ENCODE measurements at regions not wholly inside any gene's neighbourhood (a gene's known extent, or its start where the extent isn't known, plus 50 kb on each side); places are given as distances from the start of the nearest gene placed in this dataset.

DNA sequence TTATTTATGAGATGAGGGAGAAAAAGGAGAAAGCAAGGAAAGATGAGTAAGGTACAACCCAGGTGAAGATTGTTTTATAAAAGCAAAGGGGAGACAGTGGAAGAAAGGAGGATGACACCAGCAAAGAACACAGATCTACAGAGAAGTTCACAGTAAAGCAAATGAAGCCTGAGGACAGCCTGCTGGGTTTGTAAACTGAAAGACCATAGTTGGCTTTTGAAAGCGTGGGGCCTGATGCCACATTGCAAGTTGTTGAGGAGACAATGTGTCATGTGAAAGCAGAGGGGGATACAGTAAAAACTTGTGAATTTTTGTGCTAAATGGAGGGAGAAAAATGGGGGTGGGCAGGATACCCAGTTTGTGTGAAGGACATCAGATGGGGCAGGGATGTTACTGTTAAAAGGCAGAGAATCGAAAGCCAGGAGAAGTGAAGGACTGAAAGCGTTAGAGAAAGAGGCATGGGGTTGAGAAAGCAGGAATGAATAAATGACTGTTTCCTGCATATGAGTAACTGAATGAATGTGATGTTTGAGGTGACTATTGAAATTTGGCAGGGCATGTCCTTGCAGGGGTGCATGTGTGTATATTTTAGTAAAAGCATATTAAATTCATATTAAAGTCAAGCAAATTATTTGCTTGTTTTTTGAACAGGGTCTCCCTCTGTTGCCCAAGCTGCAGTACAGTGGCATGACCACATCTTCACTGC lies 69.6 kb downstream of the SPRY1 start:
- TF ChIP-seq, protein P1, sequence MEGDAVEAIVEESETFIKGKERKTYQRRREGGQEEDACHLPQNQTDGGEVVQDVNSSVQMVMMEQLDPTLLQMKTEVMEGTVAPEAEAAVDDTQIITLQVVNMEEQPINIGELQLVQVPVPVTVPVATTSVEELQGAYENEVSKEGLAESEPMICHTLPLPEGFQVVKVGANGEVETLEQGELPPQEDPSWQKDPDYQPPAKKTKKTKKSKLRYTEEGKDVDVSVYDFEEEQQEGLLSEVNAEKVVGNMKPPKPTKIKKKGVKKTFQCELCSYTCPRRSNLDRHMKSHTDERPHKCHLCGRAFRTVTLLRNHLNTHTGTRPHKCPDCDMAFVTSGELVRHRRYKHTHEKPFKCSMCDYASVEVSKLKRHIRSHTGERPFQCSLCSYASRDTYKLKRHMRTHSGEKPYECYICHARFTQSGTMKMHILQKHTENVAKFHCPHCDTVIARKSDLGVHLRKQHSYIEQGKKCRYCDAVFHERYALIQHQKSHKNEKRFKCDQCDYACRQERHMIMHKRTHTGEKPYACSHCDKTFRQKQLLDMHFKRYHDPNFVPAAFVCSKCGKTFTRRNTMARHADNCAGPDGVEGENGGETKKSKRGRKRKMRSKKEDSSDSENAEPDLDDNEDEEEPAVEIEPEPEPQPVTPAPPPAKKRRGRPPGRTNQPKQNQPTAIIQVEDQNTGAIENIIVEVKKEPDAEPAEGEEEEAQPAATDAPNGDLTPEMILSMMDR (conservative IDR thresholded peaks at IDR 0.05; ENCODE audit: low read depth, low read length) = no peak
- no peaks in the 10 kb centered on the region for H3K27me3 ChIP-seq (ENCODE audit: insufficient read depth, low read depth)
- no peaks in the 10 kb centered on the region for H3K36me3 ChIP-seq (ENCODE audit: insufficient read depth)
- H3K79me2 ChIP-seq (ENCODE audit: insufficient read depth, low read depth) = no peaks in the 10 kb centered on the region
- no peak overlapping the region for H3K27ac ChIP-seq
- H3K9ac ChIP-seq = no peak overlapping the region
- no peaks in the 10 kb centered on the region for H3K4me1 ChIP-seq (ENCODE audit: low read depth, poor library complexity, severe bottlenecking)
- H2AFZ ChIP-seq (ENCODE audit: low read depth) = no peak overlapping the region
- H4K20me1 ChIP-seq (ENCODE audit: insufficient read depth) = no peaks in the 10 kb centered on the region
- no peak overlapping the region for H3K4me2 ChIP-seq
- H3K4me3 ChIP-seq (IDR thresholded peaks at IDR 0.05; ENCODE audit: insufficient read depth, low read depth, low read length) = no peak overlapping the region

DNA sequence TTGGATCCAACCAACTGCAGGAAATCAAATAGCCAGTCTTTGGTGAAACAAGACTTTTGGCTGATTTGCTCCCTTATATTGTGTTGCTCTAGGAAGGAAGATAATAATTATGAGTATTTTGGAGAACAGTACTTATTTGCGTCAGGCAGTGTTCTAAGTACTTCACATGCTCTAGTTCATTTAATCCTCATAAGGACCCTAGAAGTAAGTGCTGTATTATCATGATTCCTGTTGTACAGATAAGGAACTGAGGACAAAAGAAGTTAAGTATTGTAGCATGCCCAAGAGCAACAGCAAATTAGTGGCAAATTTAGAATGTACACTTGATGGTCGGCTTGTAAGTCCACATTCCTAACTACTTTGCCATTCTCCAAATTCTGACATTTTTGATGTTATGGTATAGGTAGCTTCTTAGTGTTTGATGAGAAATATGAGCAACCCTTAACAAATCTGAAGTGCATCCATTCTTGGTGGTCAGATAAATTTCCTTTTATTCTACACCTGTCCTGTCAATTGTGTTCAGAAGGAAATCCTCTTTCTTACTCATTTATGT lies 72.0 kb downstream of the SPRY1 start:
- no peaks in the 10 kb centered on the region for H3K79me2 ChIP-seq (ENCODE audit: insufficient read depth, low read depth)
- TF ChIP-seq, protein P1 (conservative IDR thresholded peaks at IDR 0.05; ENCODE audit: low read depth, low read length) = no peak
- H3K4me1 ChIP-seq (ENCODE audit: low read depth, poor library complexity, severe bottlenecking) = no peaks in the 10 kb centered on the region
- no peaks in the 10 kb centered on the region for H4K20me1 ChIP-seq (ENCODE audit: insufficient read depth)
- H3K4me3 ChIP-seq (IDR thresholded peaks at IDR 0.05; ENCODE audit: insufficient read depth, low read depth, low read length) = no peak overlapping the region
- H3K36me3 ChIP-seq (ENCODE audit: insufficient read depth) = no peaks in the 10 kb centered on the region
- no peak overlapping the region for H3K27ac ChIP-seq
- no peak overlapping the region for H3K4me2 ChIP-seq
- H3K9ac ChIP-seq = no peak overlapping the region
- H3K27me3 ChIP-seq (ENCODE audit: insufficient read depth, low read depth) = no peaks in the 10 kb centered on the region
- no peak overlapping the region for H2AFZ ChIP-seq (ENCODE audit: low read depth)

DNA sequence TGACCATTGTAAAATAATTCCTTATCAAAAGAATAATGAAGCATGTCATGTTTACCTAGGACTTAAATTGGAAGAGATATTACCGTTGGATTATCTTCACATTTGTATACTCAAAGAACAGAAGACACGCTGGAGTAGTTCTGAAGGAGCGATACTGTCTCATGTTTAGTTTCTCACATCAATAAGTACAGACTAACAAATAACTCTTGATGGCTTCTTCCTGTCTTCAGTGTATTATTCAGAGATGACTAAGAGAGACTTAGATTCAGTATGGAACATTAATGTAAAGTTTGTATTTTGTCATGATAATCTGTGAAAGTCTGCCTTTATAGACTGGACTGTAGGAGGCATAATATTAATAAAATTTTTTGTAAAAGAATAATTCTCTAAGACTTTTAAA lies 72.7 kb downstream of the SPRY1 start:
- TF ChIP-seq, protein P1 (conservative IDR thresholded peaks at IDR 0.05; ENCODE audit: low read depth, low read length) = no peak

DNA sequence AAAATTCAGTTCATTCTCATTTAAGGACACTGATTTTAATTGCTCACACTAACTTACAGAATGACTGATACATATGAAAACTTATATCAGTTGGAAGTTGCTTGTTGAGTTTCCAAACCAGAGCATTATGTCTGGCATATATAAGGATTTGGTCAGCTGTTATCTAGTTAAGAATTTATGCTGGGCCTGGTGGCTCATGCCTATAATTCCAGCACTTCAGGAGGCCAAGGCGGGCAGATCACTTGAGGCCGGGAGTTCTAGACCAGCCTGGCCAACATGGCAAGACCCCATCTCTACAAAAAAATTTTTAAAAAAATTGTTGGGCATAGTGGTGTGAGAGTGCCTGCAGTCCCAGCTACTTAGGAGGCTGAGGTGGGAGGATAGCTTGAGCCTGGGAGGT lies 73.1 kb downstream of the SPRY1 start:
- H3K27ac ChIP-seq = no peak overlapping the region
- H4K20me1 ChIP-seq (ENCODE audit: insufficient read depth) = no peaks in the 10 kb centered on the region
- H2AFZ ChIP-seq (ENCODE audit: low read depth) = no peak overlapping the region
- H3K4me3 ChIP-seq (IDR thresholded peaks at IDR 0.05; ENCODE audit: insufficient read depth, low read depth, low read length) = no peak overlapping the region
- H3K9ac ChIP-seq = no peak overlapping the region
- no peaks in the 10 kb centered on the region for H3K79me2 ChIP-seq (ENCODE audit: insufficient read depth, low read depth)
- H3K4me2 ChIP-seq = no peak overlapping the region
- no peaks in the 10 kb centered on the region for H3K36me3 ChIP-seq (ENCODE audit: insufficient read depth)
- TF ChIP-seq, protein P1 (conservative IDR thresholded peaks at IDR 0.05; ENCODE audit: low read depth, low read length) = no peak
- no peaks in the 10 kb centered on the region for H3K27me3 ChIP-seq (ENCODE audit: insufficient read depth, low read depth)
- H3K4me1 ChIP-seq (ENCODE audit: low read depth, poor library complexity, severe bottlenecking) = no peaks in the 10 kb centered on the region

More for the DNA sequence above, 72.7 kb downstream of the SPRY1 start:
- Histone ChIP-seq H3K36me3 (ENCODE audit: insufficient read depth) (no peaks in the 10 kb centered on the region), H3K4me3 (IDR thresholded peaks at IDR 0.05; ENCODE audit: insufficient read depth, low read depth, low read length) (no peak overlapping the region), H2AFZ (ENCODE audit: low read depth) (no peak overlapping the region), H3K9ac (no peak overlapping the region), H3K27me3 (ENCODE audit: insufficient read depth, low read depth) (no peaks in the 10 kb centered on the region), H3K4me2 (no peak overlapping the region), H3K27ac (no peak overlapping the region), H3K79me2 (ENCODE audit: insufficient read depth, low read depth) (no peaks in the 10 kb centered on the region), H4K20me1 (ENCODE audit: insufficient read depth) (no peaks in the 10 kb centered on the region), H3K4me1 (ENCODE audit: low read depth, poor library complexity, severe bottlenecking) (no peaks in the 10 kb centered on the region)

Data from KMS-11 (cell line).